22Rv1 (cell line): ENCODE measurements at regions not wholly inside any gene's neighbourhood (a gene's known extent, or its start where the extent isn't known, plus 50 kb on each side); places are given as distances from the start of the nearest gene placed in this dataset.

Experiments used
- H3K27ac ChIP-seq: fragments of 450-650 bp; 2 replicates; pipeline ENCODE4 v1.5.1; 2017
- ZFX ChIP-seq: fragments of 450-650 bp; IDR thresholded peaks from 2 replicates; pipeline ENCODE4 v1.6.1; 2017; ENCODE audit warnings: antibody characterized with exemption, borderline replicate concordance
- TF ChIP-seq, protein P1 (sequence below): fragments of 450-650 bp; IDR thresholded peaks from 2 replicates; pipeline ENCODE4 v1.5.1; 2017; ENCODE audit warnings: mild to moderate bottlenecking

DNA sequence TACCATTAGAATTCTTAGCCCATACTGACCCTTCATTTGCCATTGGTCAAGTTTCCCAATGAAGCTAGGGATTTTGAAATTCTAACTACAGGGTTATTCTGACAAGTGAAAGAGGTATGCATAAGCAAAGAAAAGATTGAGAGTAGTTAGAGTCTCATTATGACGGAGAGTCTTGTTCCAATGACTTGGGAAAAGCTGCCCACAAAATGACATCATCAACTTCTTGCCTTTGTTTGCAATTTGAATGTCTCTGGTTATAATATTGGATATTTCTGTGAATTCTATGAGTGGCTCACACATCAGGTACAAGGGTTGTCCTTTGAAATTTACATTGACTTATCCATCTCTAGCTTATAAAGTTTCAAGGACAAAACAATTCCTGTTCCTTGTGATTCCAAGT lies 772.2 kb downstream of the TRIB2 start:
- no peak overlapping the region for H3K27ac ChIP-seq

DNA sequence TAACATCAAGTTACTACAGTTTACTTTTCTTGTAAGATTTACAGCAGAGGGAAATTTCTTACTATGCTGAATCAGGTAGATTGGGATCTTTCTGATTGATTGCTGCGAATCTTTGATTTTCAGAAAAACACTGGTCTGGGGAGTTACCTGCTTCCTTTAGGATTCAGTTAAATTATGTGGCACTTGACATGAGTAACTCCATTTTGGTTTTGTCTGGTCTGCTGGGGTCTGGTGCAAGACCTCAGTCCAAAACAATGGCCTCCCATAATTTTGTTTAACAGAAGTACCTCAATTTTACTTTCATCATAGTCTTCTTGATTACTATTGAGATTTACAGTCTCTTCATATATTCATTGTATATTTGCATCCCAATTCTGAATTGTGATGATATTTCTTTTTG lies 775.5 kb downstream of the TRIB2 start:
- H3K27ac ChIP-seq = no peak overlapping the region
- TF ChIP-seq, protein P1, sequence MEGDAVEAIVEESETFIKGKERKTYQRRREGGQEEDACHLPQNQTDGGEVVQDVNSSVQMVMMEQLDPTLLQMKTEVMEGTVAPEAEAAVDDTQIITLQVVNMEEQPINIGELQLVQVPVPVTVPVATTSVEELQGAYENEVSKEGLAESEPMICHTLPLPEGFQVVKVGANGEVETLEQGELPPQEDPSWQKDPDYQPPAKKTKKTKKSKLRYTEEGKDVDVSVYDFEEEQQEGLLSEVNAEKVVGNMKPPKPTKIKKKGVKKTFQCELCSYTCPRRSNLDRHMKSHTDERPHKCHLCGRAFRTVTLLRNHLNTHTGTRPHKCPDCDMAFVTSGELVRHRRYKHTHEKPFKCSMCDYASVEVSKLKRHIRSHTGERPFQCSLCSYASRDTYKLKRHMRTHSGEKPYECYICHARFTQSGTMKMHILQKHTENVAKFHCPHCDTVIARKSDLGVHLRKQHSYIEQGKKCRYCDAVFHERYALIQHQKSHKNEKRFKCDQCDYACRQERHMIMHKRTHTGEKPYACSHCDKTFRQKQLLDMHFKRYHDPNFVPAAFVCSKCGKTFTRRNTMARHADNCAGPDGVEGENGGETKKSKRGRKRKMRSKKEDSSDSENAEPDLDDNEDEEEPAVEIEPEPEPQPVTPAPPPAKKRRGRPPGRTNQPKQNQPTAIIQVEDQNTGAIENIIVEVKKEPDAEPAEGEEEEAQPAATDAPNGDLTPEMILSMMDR = no peak
- no peak for TF ChIP-seq ZFX

More for the DNA sequence above, 772.2 kb downstream of the TRIB2 start:
- TF ChIP-seq, protein P1 = no peak
- no peak for TF ChIP-seq ZFX

- TF ChIP-seq, protein P1 = no peak
- no peak for TF ChIP-seq ZFX
- no peak overlapping the region for H3K27ac ChIP-seq
Measured at GRCh38 chr2:13495051-13495450, 778.3 kb downstream of the TRIB2 start.

- TF ChIP-seq, protein P1 = no peak
- no peak for TF ChIP-seq ZFX
- H3K27ac ChIP-seq = no peak overlapping the region
Measured at GRCh38 chr2:13504808-13505207, 788.1 kb downstream of the TRIB2 start.

- no peak overlapping the region for H3K27ac ChIP-seq
- TF ChIP-seq, protein P1 = no peak
- no peak for TF ChIP-seq ZFX
Measured at GRCh38 chr2:13508671-13509070, 791.9 kb downstream of the TRIB2 start.

GRCh38 chr2:13515254-13515653 lies 798.5 kb downstream of the TRIB2 start:
- H3K27ac ChIP-seq = no peak overlapping the region
- TF ChIP-seq ZFX = no peak
- TF ChIP-seq, protein P1 = no peak

DNA sequence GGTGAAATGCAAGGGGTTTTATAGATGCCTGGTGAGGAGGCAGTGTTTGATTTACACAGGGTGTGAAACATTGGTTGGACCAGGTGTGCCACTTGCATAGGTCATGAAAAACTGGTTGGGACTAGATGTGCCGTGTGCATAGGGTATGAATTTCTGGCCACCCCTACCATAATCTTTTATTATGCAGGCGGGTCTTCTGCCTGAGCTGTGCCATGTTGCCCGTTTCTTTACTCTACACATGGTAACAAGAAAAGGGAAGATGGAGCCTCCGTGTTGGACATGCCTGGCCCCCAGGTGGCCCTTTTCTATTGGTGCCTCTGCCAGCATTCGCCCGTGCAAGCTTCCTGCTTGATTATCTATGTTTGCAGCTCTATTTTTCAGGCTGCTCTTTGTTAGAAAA lies 805.4 kb downstream of the TRIB2 start:
- H3K27ac ChIP-seq = no peak overlapping the region
- no peak for TF ChIP-seq ZFX
- TF ChIP-seq, protein P1 = no peak
